ENCODE measurements at regions not wholly inside any gene's neighbourhood (a gene's known extent, or its start where the extent isn't known, plus 50 kb on each side); places are given as distances from the start of the nearest gene placed in this dataset.
"Not testable (repeated sequence)": the region's sequence is repeated elsewhere in the genome, so short reads cannot be mapped to it uniquely, and the experiment has no call there.

DNA sequence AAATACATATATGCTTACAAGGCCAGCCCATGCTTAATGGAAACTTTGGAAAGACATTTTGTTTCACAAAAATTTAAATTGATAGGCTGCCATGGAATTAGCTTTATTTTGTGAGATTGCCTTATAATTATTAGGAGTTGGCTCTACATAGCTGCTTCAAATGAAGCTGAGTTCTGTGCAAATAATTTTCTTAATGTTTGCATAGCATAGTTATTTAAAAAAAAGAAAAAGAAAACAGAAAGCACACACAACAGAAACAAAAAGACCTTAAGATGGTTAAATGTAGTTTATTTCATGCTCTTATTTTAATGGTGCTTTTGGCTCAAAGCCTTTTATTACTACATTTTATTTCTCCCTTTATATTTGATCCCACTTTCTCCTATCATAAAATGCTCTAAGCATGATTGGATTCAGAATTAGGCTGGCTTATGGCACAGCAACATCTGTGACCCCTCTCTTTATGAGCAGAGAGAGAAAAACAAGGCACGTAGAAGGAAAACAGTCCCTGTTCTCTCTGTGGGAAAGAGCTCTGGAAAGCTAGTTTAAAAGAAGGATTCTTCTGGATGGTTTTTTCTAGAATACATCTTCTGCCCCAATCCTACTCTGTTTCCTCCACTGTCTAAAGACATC, 530.5 kb downstream of the NTRK2 start:
- DNase-seq = no peak

DNA sequence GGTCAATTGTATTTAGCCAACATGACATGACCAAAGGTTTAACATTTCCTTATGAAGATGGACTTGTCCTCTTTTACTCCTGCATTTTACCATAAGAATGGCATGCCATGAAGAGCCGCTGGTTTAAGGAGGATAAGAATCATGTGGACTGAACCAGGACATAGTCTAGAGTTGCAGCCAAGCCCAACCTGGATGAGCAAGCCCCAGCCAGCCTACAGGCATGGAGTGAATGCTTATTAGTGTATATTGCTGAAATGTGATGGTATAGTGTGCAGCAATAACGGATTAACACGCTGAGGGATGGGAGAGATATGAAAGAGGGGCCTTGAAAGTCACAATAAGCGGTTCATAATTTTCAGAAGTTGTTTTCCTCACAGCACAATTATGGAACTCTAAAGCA, 523.2 kb downstream of the NTRK2 start:
- no peak for DNase-seq

DNA sequence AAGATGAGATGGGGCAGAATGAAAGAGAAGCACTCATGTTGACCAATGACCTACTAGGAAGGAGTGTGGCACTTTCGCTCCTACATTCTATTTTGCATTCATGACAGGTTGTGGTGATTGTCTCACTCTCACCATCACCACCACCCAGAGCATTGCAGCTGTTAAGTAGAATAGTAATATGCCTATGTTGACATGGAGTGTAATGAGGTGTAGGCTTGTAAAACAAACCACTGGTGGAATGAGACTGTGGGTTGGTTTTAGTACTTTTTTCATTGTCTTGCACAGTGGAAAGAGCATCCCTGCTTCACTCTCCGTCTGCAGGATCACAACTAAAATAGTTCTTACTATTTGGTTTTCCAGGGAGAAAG, 516.7 kb downstream of the NTRK2 start:
- no peak for DNase-seq

DNA sequence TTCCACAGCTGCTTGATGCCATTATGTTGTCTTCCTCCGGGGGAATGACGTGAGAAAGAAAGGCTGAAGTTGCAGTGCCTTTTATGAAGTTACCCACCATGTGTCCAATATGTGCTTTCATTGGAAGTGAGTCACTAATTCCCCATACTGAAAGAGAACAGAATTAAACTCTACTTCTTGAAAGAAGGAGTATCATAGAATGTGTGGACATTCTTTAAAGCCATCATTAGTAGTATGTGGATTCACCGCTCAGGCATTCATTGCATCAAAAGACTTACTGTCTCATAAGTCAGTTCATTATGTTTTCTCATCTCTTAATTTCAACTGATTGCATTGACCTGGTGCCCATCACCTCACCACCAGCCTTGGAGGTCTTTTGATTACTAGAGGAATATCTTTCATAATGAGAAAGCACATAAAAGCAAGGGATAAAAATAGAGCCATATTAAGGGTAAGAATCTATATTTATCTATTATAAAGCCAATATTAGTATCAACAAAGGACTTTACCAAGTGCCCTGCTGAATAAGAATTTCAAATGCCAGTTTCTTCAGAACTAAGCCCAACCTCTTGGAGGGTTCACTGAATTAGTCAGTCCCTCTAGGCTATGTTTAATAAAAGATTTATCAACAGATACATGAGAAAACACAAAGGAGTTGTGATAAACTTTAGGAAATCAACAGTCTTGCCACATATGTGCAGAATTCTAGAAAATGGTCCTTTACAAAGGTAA, 516.1 kb downstream of the NTRK2 start:
- DNase-seq = no peak

- no peak for DNase-seq
These were observed 512.9 kb downstream of the NTRK2 start for GRCh38 chr9:85182383-85182782.

- no peak for DNase-seq
These were observed 508.9 kb downstream of the NTRK2 start for GRCh38 chr9:85178474-85178873.

DNA sequence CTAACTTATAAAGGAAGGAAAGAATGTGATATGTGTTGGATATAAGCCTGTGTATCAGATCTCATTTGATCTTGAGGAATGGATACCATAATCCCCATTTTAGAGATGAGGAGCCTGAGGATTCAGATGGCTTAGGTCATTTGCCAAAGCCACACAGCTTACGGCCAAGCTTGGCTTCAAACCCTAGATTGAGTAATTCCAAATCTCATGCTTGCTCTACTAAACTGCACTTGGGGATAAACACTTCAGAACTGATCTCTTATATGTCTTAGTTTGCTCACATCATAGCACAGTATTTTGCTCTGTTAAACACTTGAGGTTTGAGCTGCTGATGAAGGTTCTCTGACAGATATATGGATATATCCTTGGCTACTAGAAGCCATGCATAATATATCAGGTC, 504.4 kb downstream of the NTRK2 start:
- DNase-seq = no peak

DNA sequence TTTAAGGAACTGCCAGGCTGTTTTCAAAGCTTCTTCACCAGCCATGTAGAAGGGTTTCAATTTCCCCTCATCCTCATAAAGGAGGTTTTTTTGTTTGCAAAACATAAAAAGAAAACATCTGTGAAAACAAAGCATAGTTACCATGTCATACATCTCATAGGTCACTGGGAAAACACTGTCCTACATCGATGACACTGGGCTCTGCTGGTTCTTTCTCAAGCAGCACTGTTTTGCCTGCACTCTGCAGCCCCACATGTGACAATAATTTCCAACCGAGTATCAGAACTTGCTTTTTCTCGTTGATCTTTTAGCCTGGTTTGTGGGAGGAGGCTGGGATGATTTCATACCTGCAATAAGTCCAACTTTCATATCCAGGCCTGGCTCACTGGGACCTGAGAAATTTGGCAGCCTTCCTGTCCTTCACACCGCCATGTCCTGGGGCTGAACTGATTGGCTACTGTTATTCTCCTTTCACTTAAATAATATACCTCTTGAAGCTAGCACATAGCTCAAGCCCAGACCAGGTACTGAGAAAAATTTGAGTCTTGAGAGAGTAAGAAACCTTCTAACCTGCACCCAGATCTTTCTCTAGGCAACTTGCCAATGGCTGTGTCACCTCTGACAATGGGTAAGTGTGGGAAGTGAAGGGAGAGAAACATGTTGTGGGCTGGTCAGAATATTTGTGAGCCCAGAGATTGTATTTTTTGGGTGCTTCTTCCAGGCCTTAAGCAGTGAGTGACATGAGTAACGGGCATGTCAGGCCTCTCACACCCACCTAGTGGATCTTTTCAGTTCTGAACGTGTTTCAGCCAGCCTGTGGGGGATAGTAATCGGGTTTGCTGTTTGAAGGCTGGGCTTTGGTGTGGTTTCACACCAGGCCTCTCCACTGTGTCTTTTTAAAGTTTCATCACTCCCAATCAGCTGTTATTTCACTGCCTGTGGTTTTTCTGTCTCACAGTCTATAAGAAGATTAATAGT, 502.8 kb downstream of the NTRK2 start:
- no peak for DNase-seq

GRCh38 chr9:85171163-85171562, 501.6 kb downstream of the NTRK2 start:
- DNase-seq = no peak

- DNase-seq = no peak
These were observed 498.9 kb downstream of the NTRK2 start for GRCh38 chr9:85168412-85168811.

- DNase-seq = no peak
These were observed 497.6 kb downstream of the NTRK2 start for GRCh38 chr9:85167146-85167545.

DNA sequence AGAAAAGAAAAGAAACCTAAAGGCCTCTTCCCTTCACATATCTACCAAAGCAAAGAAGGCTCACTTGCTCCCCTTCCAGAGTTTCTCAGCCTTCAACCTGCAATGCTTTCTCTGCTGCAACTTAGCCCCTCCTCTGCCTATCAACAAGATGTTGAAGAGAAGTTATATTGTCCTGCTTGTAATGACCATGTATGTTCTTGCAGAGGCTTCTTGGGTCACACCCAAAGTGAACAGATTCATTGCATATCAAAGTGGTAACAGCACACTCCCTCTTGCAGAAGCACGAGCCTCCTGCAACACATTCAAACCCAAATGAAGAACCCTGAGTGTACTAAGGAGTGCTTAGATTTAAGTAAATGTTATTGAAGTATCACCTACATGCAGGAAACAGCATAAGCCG, 494.3 kb downstream of the NTRK2 start:
- no peak for DNase-seq

DNA sequence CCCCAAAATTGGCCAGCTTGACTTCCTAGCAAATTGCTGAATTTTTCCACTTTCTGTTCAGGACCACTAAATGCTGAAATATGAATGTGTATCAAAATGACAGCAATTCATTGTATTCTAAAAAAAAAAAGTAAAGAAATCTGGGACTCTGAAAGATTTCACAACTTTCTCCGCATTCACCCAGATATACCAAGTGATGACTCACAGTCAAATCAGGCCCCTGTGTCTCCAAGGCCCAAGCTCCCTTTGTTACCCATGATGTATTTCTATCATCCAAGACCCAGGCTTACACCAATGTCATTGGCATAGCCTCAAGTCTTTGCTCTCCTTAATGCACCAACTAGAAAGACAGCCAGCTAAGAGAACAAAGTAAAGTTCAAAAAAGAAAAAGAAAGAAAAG, 493.9 kb downstream of the NTRK2 start:
- no peak for DNase-seq

DNA sequence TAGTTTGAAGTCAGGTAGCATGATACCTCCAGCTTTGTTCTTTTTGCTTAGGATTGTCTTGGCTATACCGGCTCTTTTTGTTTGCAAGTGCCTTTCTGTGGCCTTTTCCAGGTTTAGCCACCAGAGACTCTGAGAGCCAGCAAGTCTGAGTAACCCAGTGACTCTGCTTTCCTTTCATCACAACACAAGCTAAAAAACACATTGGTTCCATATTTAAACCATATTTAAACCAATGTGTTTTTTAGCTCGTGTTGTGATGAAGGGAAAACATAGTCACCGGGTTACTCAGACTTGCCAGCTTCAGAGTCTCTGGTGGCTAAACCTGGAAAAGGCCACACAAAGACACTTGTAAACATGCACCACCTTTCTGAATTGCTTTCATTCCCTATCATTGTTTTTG, 493.3 kb downstream of the NTRK2 start:
- no peak for DNase-seq

GRCh38 chr9:85160944-85161343, 491.4 kb downstream of the NTRK2 start:
- not testable (repeated sequence) for DNase-seq

GRCh38 chr9:85158512-85158911, 489.0 kb downstream of the NTRK2 start:
- DNase-seq = no peak

DNA sequence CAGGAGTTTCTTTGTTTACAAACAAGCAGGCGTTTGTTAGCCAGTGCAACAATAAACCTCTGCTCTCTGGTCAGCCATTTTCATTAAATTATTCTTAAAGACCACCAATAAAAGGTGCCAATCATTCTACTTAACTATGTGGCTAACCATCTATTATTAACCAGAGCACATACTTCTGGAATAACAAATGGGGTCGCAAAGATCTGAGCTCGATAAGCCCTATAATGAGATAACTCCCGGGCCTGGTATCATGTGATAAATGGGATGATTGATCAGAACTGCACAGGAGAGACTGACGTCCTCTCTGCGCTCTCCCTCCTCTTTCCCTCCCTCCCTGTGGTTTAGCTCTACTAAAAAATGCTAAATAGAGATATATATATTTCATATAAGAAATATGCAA, 488.2 kb downstream of the NTRK2 start:
- DNase-seq = no peak

- DNase-seq = no peak
These were observed 487.1 kb downstream of the NTRK2 start for GRCh38 chr9:85156652-85157051.

DNA sequence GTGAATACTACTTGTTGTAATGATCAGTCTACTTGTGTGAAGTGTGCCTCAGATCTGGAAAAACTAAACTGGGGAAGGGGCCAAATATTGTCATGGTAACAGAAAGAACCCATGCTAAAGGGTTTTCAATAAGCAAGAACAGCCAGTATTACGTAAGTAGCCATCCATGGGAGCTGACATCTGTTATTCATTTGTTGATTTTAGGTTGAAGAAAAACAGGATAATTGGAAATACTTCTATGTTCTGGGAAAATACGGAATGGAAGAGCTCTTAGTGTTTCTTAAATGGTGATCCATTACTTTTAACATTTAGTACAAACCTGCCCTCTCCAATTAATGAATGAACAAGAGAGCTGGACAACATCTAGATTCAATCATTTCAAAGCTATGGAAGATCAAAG, 485.8 kb downstream of the NTRK2 start:
- no peak for DNase-seq

DNA sequence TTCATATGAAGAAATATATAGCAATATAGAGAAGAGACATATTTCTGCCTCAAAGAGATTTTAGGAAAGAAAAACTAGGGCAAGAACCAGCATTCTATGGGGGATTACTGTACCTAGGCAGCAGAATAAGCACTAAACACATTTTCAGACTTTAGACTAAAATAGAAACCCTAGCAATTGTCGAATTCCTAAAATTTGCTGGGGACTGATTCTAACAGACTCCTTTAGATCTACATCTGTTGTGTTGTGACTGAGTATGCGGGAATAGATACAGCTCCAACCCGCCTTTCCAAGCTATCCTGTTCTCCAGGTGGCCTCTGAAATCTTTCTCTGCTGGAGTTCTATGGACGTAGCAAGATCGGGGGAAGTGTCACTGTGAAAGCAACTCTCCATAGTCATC, 482.2 kb downstream of the NTRK2 start:
- DNase-seq = no peak

GRCh38 chr9:85151162-85151561, 481.6 kb downstream of the NTRK2 start:
- DNase-seq = no peak

DNA sequence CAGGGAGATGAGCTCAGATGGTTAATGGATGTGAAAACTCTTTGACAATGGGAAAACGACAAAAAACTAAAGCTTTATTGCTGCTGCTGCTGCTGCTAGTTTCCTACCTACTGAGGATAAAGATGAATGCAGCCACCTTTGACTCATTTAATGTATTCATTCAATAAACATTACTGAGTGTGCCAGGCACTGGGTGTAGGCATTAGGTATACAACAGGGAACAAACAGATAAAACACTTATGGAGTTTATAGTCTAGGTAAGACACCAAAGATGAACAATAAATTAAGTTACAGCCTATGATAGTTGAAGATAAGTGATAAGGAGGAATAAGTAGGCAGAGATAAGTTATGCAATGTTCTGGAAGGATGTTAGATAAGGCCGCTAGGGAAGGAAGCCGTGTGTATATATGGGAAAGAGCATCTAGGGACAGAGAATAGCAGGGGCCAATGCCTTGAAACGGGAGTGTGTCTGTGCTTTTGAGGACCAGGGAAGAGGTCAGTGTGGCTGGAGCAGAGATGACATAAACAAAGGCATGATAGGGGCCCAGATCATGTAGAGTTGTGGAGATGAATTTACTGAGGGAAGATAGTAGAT, 477.6 kb downstream of the NTRK2 start:
- no peak for DNase-seq

- no peak for DNase-seq
These were observed 473.4 kb downstream of the NTRK2 start for GRCh38 chr9:85142968-85143367.
